GM19438 (cell line): ENCODE measurements at regions not wholly inside any gene's neighbourhood (a gene's known extent, or its start where the extent isn't known, plus 50 kb on each side); places are given as distances from the start of the nearest gene placed in this dataset.
"Not testable (repeated sequence)": the region's sequence is repeated elsewhere in the genome, so short reads cannot be mapped to it uniquely, and the experiment has no call there.

Experiments
- ATAC-seq: cut with Tn5 transposase; IDR thresholded peaks from one replicate; pipeline ENCODE4 v1.9.1; 2021; ENCODE audit warnings: low read depth; ENCODE audit not compliant: unreplicated experiment

GRCh38 chr5:106417163-106417562 is 1253.6 kb downstream of the EFNA5 start:
- no peak for ATAC-seq

- no peak for ATAC-seq
These were observed 1255.2 kb downstream of the EFNA5 start for GRCh38 chr5:106415541-106415940.

DNA sequence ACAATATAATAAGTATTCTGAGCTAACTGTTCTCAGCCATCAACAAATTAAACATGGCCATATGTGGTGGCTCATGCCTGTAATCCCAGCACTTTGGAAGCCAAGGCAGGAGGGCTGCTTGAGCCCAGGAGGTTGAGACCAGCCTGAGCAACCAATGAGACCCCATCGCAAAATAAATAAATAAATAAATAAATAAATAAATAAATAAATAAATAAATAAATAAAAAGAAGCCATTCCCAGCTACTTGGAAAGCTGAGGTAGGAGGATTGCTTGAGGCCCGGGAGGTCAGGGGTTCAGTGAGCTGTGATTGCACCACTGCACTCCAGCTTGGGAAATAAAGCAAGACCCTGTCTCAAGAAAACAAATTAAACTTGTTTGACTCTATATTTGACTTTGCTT is 1256.4 kb downstream of the EFNA5 start:
- ATAC-seq = no peak

GRCh38 chr5:106412606-106413005 is 1258.1 kb downstream of the EFNA5 start:
- ATAC-seq = no peak

GRCh38 chr5:106408570-106408969 is 1262.2 kb downstream of the EFNA5 start:
- no peak for ATAC-seq

GRCh38 chr5:106408141-106408540 is 1262.6 kb downstream of the EFNA5 start:
- ATAC-seq = no peak

GRCh38 chr5:106401561-106401960 is 1269.2 kb downstream of the EFNA5 start:
- ATAC-seq = no peak

- no peak for ATAC-seq
These were observed 1271.3 kb downstream of the EFNA5 start for GRCh38 chr5:106399391-106399790.

DNA sequence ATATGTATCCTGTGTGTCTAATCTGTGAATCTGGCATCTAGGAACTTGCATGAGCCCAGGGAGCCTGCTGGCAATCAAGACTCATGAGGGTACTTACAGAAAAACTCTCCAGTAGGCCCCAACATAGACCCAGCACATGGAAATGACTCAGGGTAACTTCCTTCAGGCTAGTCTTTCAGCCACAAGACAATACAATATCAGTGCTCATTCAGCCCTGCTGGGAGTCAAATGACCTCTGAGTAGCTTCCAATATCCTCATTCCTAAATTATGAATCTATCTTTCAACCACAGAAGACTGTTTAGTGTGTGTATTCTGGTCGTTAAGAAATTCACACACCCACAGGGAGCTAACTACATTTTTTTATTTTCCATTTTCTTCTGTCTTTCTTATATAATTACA is 1273.0 kb downstream of the EFNA5 start:
- ATAC-seq = no peak

DNA sequence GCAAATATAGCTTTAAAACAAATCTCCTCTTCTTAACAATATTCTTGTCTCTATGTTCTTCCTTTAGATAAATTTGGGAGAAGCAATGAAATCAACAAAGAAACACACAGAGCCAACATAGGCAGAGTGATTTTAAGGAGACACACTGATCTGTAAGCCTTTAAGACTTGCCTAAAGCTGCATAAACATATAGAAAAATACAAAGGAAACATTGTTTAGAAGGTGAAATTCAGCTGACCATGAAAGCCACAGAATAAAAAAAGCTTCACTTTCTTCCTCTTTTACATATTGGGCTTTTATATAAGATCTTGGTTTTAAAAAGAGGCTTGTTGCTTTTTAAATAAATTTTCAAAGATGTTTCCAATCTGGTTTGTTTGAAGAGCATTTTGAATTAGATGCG is 1277.5 kb downstream of the EFNA5 start:
- no peak for ATAC-seq

DNA sequence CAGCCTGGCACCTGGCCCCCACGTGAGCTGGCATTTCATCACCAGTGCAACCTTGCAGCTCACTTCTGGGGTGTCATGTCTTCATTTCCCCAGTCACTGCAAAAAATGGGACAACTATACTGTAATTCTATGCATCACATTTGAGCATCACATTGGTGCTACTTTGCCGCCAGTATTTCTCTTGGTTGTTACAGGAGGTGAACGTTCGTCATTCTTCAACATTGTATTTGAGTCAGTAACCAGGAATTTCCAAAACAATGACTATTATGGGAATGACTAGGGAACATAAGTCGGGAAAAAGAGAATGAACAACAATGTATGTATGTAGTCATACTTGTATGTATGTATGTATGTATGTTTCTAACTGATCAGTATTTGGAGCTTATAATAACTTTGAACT is 1278.0 kb downstream of the EFNA5 start:
- no peak for ATAC-seq

DNA sequence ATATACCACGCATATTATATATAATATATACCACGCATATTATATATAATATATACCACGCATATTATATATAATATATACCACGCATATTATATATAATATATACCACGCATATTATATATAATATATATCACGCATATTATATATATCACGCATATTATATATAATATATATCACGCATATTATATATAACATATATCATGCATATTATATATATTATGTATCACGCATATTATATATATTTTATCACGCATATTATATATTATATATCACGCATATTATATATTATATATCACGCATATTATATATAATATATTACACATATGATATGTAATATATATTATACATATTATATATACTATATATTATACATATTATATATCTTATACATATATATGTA is 1283.0 kb downstream of the EFNA5 start:
- not testable (repeated sequence) for ATAC-seq

DNA sequence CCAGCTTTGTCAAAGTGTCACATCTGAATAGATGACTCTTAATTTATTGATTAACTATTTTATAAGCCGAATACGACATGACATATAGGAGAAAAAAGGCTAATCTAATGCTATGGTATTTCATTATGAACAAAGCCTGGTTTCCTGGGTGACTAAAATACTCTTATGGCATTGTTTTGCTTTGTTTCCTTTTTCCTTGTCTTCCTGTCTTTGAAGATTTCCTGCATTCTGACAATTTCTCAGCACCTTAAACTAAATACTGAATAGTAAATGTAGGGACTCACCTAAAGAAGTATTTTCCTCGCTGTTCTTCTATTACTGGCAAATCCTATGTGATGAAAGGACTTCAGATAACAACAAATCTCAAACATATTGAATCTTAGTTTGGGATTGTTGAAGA is 1284.5 kb downstream of the EFNA5 start:
- no peak for ATAC-seq

DNA sequence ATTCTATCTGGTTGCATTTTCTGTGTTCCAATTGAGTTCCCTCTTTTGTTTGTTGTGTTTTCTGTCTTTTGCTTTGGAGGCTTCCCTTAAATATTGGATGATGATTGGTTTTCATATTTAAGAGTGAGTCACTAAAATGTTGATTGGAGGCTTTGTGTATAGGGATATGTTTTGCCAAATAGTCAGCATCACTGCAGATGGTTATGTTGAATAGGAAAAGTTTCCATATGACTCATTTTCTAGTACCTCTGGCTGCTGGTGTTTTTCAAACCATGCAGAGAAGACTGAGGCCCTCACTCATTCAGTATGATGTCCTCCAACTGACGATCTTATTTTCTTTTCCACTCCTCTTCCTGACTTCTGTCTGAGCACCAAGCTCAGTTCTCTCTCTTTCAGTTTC is 1290.0 kb downstream of the EFNA5 start:
- no peak for ATAC-seq

GRCh38 chr5:106376522-106376921 is 1294.2 kb downstream of the EFNA5 start:
- ATAC-seq = no peak

DNA sequence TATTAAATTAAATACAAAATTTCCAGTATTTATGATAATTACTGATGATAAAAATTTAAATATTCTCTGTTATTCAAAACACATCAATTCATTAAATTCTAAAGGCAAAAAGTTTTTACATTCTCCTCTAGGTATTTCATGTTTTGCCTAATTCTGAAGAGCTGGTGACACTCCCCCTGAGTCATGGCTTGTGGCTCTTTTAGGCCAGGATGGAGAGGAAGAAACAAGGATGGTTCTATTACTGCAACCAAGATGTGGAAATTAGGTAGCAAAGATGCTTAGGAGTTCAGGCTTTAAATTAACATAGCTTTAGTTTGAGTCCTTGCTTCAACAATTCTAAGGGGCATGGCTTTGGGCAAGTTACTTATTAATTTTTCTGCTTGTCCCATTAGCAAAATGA is 1295.8 kb downstream of the EFNA5 start:
- ATAC-seq = no peak

DNA sequence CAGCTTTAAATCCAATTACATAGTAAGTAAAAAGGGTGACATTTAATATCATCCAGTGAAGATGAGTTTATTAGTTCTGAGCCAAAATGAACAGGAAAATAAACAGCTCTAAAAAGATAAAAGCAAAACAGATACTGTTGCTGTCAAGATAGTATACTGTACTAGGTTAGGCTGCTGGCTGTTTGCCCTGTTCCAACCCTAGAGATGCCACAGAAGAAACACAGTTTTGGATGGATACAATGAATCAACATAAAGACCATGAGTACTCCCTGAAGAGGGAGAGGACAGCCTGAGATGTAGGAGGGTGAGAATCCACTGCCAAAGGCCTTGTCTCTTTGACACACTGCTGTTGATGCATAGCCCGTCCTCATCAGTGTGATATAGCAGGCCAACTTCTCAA is 1302.7 kb downstream of the EFNA5 start:
- no peak for ATAC-seq

DNA sequence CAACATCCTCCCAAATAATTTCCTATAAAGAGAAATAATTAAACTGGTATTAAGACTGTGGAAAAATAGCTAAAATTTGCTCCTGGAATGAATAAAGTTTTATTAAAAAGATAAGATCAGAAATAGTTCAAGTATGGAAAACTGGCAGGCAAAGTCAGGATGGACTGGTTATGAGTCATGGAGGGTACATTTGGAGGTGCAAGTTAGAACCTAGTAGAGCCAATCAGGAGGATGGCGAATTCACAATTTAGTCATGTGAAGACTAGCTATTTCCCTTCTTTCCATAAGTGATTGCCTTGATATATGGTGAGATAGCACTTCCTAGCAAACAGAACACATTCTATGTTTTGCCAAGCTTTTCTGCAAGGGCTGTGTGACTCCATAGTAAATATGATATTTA is 1303.5 kb downstream of the EFNA5 start:
- ATAC-seq = no peak

GRCh38 chr5:106363578-106363977 is 1307.2 kb downstream of the EFNA5 start:
- ATAC-seq = no peak

DNA sequence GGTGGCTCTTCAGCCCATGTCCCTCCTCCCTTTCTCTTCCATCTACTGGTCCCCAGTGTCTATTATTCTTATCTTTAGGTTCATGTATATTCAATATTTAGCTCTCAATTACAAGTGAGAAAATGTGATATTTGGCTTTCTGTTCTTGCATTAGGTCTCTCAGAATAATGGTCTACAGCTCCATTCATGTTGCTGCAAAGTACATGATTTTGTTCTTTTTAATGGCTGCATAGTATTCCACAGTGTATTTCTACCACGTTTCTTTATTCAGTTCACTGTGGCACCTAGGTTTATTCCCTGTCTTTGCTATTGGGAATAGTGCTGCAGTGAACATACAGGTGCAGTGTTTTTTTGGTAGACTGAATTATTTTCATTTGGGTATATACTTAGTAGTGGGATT is 1308.8 kb downstream of the EFNA5 start:
- no peak for ATAC-seq

DNA sequence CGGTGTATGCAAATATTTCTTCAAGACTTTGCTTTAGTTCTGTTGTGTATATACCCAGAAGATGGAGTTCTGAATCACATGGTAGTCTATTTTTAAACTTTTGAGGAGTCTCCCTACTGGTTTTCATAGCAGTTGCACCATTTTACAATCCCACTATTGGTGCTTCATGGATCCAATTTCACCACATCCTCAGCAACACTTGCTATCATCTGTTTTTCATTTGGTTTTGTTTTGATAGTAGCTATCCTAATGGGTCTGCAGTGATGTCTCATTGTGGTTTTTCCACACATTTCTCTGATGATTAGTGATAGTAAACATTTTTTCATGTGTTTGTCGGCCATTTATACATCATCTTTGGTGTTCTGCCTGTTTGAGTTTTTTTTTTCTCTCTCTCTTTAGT is 1339.3 kb downstream of the EFNA5 start:
- no peak for ATAC-seq

- no peak for ATAC-seq
These were observed 1346.4 kb downstream of the EFNA5 start for GRCh38 chr5:106324356-106324755.

- no peak for ATAC-seq
These were observed 1349.5 kb downstream of the EFNA5 start for GRCh38 chr5:106321242-106321641.
